HG03066 (cell line): ENCODE measurements at regions not wholly inside any gene's neighbourhood (a gene's known extent, or its start where the extent isn't known, plus 50 kb on each side); places are given as distances from the start of the nearest gene placed in this dataset.
"Not testable (repeated sequence)": the region's sequence is repeated elsewhere in the genome, so short reads cannot be mapped to it uniquely, and the experiment has no call there.

Experiments
- ATAC-seq: cut with Tn5 transposase; IDR thresholded peaks from one replicate; pipeline ENCODE4 v1.9.1; 2021; ENCODE audit warnings: low read depth; ENCODE audit not compliant: unreplicated experiment

DNA sequence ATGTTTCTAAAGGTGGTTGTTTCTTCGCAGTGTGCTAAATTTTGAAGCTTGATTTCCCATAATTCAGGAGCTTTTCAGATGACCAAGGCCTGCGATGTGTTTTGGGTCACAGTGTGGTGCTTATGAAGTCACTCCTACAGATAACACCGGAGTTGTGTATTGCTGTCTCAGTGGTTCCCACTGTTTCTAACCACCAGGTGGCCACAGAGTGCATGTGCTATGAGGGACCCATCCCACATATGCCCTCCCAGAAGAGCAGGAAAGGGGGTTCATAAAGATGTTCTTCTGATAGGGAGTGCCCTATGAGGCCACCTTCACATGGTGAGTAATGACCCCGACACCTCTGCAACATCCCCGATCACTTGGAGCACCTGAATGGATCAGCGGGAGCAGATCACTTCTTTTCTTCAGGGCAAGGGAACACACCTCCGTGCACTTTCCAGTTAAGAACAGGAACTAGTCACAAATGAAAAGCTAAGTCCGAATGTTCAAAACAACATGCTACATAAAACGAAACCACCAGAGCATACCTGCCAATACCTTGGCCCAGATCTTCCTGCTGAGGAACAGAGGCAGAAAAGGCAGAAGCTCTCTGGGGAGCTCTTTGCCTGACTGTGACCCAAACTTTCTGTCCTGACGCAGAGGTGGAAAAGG lies 262.1 kb downstream of the FAM72C start:
- not testable (repeated sequence) for ATAC-seq

- ATAC-seq: not testable (repeated sequence)
These were observed 269.0 kb downstream of the FAM72C start for GRCh38 chr1:143702739-143703138.

GRCh38 chr1:143699731-143700130 lies 272.1 kb downstream of the FAM72C start:
- no peak for ATAC-seq

GRCh38 chr1:143699115-143699514 lies 272.7 kb downstream of the FAM72C start:
- no peak for ATAC-seq

DNA sequence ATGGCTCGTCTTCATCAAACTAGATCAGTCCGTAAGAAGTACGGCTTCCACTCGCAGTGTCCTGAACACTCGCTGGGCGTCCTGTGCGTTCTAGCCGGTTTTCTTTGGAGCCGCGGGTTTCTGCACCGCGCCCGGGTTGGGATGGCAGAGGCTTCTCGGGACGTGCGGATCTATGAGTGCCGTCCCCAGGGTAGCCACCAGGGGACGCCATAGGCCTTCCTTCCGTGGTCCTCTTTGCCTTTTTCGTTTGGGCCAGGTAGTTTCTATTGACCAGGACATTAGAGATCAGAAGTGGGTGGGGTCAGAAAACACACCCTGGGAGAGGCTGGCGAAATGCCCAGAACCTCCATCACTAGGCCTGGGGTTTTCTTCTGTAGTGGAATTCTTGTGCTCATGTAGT lies 273.8 kb downstream of the FAM72C start:
- no peak for ATAC-seq

GRCh38 chr1:143694085-143694484 lies 277.7 kb downstream of the FAM72C start:
- ATAC-seq: no peak

- ATAC-seq: no peak
These were observed 279.7 kb downstream of the FAM72C start for GRCh38 chr1:143691971-143692529.

- no peak for ATAC-seq
These were observed 280.3 kb downstream of the FAM72C start for GRCh38 chr1:143691400-143691891.

DNA sequence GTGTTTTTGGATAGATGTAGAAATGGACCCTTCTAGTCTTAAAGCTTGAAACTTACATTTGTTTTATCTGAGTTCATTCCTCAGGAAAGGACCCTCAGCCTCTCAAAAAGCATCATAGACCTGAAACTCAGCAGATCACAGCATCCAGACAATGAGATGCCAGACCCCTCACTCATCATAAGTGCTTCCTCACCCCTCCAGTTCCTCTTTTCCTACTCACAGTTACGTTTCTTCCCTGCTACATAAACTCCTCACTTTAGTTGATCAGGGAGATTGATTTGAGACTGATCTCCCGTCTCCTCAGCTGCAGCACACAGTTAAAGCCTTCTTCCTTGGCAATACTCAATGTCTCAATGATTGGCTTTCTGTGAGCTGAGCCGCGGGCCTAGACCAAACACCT lies 282.0 kb downstream of the FAM72C start:
- ATAC-seq: no peak

- no peak for ATAC-seq
These were observed 291.5 kb downstream of the FAM72C start for GRCh38 chr1:143680304-143680703.

DNA sequence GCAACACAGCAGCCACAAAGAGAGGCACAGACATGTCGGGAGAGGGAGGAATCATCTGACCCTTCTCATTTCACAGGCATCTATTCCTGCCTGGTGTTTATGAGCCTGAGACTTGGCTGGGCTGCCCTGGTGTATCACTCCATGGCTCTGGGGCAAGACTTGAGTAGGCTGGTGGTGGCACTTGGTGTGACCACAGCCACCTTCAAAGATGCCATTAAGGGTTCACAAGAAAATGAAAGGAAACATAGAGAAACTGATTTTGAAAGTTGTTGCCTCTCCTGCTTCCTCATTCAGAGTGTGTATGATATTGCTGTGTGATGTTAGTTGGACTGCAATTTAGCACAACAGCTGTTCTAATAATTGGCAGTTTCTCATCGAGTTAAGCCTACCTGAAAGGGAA lies 298.8 kb downstream of the FAM72C start:
- no peak for ATAC-seq

DNA sequence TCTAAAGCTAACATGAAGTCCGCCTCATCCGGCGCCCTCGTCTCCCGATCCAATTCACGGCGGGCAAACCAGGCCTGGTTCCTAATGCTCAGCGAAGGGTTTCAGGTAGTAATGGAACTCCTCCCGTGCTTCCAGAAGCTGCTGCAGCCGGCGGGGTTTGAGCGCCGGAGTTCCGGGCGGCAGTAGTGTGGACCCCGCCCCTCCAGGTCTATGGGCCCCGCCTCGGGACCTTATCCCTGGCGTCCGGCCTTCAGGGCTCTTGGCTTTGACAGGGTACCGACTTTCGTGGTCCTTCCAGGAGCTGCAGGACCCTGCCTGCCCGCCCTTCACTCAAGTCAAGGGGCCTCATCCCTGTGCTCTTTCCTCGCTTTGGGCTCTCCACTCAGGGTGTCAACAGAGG lies 304.1 kb downstream of the FAM72C start:
- no peak for ATAC-seq

DNA sequence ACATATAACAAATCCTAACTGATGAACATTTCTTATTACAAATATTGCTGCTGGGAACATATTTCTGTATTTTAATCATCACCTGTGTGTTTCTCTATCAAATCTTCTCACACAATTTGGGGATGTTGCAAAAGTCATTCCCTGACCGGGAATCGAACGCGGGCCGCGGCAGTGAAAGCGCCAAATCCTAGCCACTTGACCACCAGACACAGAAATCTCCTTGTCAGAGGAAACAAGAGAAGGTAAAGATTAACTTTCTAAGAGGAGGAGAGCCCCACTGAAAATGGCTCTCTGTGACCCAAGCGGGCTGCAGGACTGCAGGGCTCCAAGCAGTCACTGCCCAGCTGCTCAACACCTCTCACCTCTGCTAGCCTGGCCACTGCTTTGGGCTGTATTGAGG lies 304.9 kb downstream of the FAM72C start:
- no peak for ATAC-seq

DNA sequence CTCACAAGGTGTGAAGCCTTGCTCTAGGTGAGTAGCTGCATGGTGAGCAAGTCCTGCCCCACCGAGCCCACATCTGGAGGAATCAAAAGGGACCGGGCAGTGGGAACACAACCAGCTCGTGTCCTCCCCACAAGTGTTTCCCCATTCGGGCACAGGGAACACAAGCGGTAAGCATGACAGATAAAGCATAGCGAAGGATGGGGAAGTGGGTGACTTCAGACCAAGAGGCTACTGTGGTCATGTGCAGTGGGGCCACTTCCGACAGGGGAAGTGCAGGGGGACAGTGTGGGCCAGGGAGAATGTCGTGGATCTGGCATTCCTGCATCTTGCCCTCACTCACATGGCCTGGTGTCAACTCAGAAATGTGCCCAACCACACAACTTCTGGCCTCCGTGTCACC lies 306.2 kb downstream of the FAM72C start:
- no peak for ATAC-seq

GRCh38 chr1:143663056-143663455 lies 308.7 kb downstream of the FAM72C start:
- ATAC-seq: not testable (repeated sequence)

DNA sequence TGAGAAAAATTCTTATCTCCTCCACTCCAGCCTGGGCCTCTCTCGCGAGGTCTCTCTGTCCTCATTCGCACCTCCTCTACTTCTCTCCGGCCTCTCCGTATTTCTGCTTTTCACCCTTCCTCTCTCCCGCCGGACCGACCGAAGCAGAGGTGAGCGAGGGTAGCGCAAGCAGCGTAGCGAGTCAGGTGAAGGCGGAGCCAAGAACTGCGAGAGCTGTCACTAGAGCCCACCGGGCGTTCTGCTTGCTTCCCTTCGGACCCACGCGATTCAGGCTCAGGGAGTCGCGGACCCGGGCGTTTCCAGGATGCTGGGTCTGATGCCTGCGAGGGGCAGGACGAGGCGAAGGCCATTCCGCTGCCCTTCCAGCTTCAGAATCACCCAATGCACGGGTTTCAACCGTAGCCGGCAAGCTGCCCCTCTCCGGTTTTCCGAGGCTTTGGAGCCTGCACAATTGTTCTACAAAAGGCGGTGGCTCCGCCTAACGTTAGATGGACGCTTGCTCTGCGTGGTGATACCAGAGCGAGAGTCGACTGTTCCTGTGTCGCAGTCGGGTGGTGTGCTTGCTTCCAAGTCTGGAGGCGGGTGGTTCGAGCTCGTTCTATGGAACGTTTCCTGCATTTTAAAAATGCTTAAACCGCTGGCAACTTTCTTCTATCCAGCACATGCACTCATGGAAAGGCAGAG lies 310.2 kb downstream of the FAM72C start:
- ATAC-seq: no peak

DNA sequence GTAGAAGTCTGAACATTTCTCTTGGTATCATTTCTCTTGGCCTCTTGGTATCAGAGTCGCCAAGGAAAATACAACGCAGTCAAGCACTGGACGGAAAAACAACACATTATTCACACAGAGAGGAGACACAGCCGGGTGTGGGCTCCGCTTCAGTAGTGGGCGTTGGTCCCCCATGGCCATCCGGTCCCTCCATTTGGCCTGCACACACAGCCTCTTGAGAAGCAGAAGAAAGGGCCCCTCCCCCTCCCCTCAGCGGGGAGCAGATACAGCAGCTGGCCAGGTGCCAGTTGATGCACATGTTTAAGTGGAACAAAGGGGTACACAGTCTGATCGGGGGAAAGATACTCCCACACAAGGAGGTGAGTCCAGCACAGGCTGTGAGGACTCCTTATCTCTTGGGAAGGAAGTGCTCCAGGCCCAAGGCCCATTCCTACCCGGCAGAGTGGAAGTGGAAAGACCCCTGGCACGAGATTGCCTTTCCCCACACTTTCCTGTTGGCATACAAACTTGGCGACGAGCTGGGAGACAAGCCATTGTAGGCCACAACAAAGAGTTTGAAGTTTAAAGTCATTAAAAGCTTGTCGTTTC lies 311.3 kb downstream of the FAM72C start:
- no peak for ATAC-seq

- no peak for ATAC-seq
These were observed 318.4 kb downstream of the FAM72C start for GRCh38 chr1:143653429-143653802.

GRCh38 chr1:143652744-143653428 lies 318.9 kb downstream of the FAM72C start:
- ATAC-seq: no peak

GRCh38 chr1:143652187-143652586 lies 319.6 kb downstream of the FAM72C start:
- ATAC-seq: no peak
